Type B pancreatic cell (in vitro differentiated cells): ENCODE measurements at regions not wholly inside any gene's neighbourhood (a gene's known extent, or its start where the extent isn't known, plus 50 kb on each side); places are given as distances from the start of the nearest gene placed in this dataset.
"Not testable (repeated sequence)": the region's sequence is repeated elsewhere in the genome, so short reads cannot be mapped to it uniquely, and the experiment has no call there.

Experiments
- DNase-seq: peaks from one replicate; pipeline ENCODE4 v3.0.0; 2021; ENCODE audit warnings: mixed read lengths; ENCODE audit not compliant: unreplicated experiment; ENCODE audit errors: extremely low spot score
- H3K27ac Mint-ChIP-seq: 2 replicates; pipeline ENCODE4 v1.8.0; 2021; ENCODE audit warnings: mild to moderate bottlenecking, mixed read lengths
- H3K27me3 Mint-ChIP-seq: 2 replicates; pipeline ENCODE4 v1.8.0; 2021; ENCODE audit warnings: mixed read lengths
- H3K36me3 Mint-ChIP-seq: 2 replicates; pipeline ENCODE4 v1.8.0; 2021; ENCODE audit warnings: mixed read lengths
- H3K4me1 Mint-ChIP-seq: one replicate; pipeline ENCODE4 v1.8.0; 2021; ENCODE audit warnings: mixed read lengths; ENCODE audit not compliant: unreplicated experiment
- H3K4me3 Mint-ChIP-seq: 2 replicates; pipeline ENCODE4 v1.8.0; 2021; ENCODE audit warnings: mild to moderate bottlenecking, mixed read lengths
- H3K9me3 Mint-ChIP-seq: 2 replicates; pipeline ENCODE4 v1.8.0; 2021; ENCODE audit warnings: mixed read lengths
- CTCF ChIP-seq: fragments of 200-600 bp; sonication (generic); conservative IDR thresholded peaks from 2 replicates; pipeline ENCODE4 v1.5.0; 2021; ENCODE audit warnings: antibody characterized with exemption, mild to moderate bottlenecking

GRCh38 chr6:106857771-106858652 is 116.5 kb downstream of the CD24 start:
- H3K4me1 Mint-ChIP-seq: peaks cover 22% of the 10 kb centered on the region
- H3K36me3 Mint-ChIP-seq: peaks cover 13% of the 10 kb centered on the region
- peaks cover 6% of the 10 kb centered on the region for H3K9me3 Mint-ChIP-seq
- DNase-seq: no peak
- peak overlapping the region; percentile 98 for H3K27ac Mint-ChIP-seq
- H3K27me3 Mint-ChIP-seq: no peaks in the 10 kb centered on the region
- no peak for TF ChIP-seq CTCF
- H3K4me3 Mint-ChIP-seq: peak overlapping the region; percentile 72

GRCh38 chr6:106857310-106857709 is 117.2 kb downstream of the CD24 start:
- not testable (repeated sequence) for H3K9me3 Mint-ChIP-seq, DNase-seq, H3K36me3 Mint-ChIP-seq, H3K27me3 Mint-ChIP-seq, H3K4me3 Mint-ChIP-seq
- H3K27ac Mint-ChIP-seq: peak overlapping the region; percentile 98
- peaks cover 22% of the 10 kb centered on the region for H3K4me1 Mint-ChIP-seq

GRCh38 chr6:106856227-106856874 is 118.2 kb downstream of the CD24 start:
- peaks cover 7% of the 10 kb centered on the region for H3K36me3 Mint-ChIP-seq
- no peak for DNase-seq
- H3K4me1 Mint-ChIP-seq: peaks cover 22% of the 10 kb centered on the region

GRCh38 chr6:106855117-106855516 is 119.4 kb downstream of the CD24 start:
- DNase-seq: no peak
- H3K27me3 Mint-ChIP-seq: no peaks in the 10 kb centered on the region
- peaks cover 7% of the 10 kb centered on the region for H3K36me3 Mint-ChIP-seq
- H3K4me1 Mint-ChIP-seq: peaks cover 22% of the 10 kb centered on the region
- TF ChIP-seq CTCF: no peak
- H3K4me3 Mint-ChIP-seq: no peak overlapping the region
- no peak overlapping the region for H3K27ac Mint-ChIP-seq
- peaks cover 6% of the 10 kb centered on the region for H3K9me3 Mint-ChIP-seq

More at GRCh38 chr6:106856227-106856874, 118.2 kb downstream of the CD24 start:
- Mint-ChIP-seq H3K9me3 (peaks cover 6% of the 10 kb centered on the region), H3K4me3 (no peak overlapping the region), H3K27me3 (no peaks in the 10 kb centered on the region), H3K27ac (no peak overlapping the region)
- TF ChIP-seq CTCF: no peak

- DNase-seq: no peak
- no peaks in the 10 kb centered on the region for H3K36me3 Mint-ChIP-seq
- no peaks in the 10 kb centered on the region for H3K4me1 Mint-ChIP-seq
- no peaks in the 10 kb centered on the region for H3K9me3 Mint-ChIP-seq
- H3K4me3 Mint-ChIP-seq: no peak overlapping the region
- no peaks in the 10 kb centered on the region for H3K27me3 Mint-ChIP-seq
- TF ChIP-seq CTCF: no peak
- no peak overlapping the region for H3K27ac Mint-ChIP-seq
Observed at GRCh38 chr6:106849676-106850332, 124.7 kb downstream of the CD24 start.

GRCh38 chr6:106849120-106849519 is 125.4 kb downstream of the CD24 start:
- H3K27me3 Mint-ChIP-seq: no peaks in the 10 kb centered on the region
- H3K27ac Mint-ChIP-seq: no peak overlapping the region
- no peaks in the 10 kb centered on the region for H3K36me3 Mint-ChIP-seq
- no peak for TF ChIP-seq CTCF
- DNase-seq: no peak
- H3K9me3 Mint-ChIP-seq: no peaks in the 10 kb centered on the region
- no peak overlapping the region for H3K4me3 Mint-ChIP-seq
- H3K4me1 Mint-ChIP-seq: no peaks in the 10 kb centered on the region
